Posterior cingulate gyrus (tissue), 11 donors: ENCODE measurements at regions not wholly inside any gene's neighbourhood (a gene's known extent, or its start where the extent isn't known, plus 50 kb on each side); places are given as distances from the start of the nearest gene placed in this dataset.

Experiments
- DNase-seq, 10 donors: peaks; one replicate each; pipeline versions ENCODE4 v3.0.0 to v3.0.0-alpha.2; 2020 to 2021; ENCODE audit warnings: mixed read lengths in 3 of 10
- intact Hi-C: fragments of 100-400 bp; cut with DNase I; formaldehyde crosslinking; loops from one replicate; pipeline ENCODE4 v1.15.1; 2023

- intact Hi-C loops: no loop called here
- DNase-seq: no peak
These were observed 474.2 kb upstream of the RIOK2 start for GRCh38 chr5:97657239-97657638.

- intact Hi-C loops: no loop called here
- DNase-seq: no peak
These were observed 475.3 kb upstream of the RIOK2 start for GRCh38 chr5:97658116-97658900.

- intact Hi-C loops: no loop called here
- no peak for DNase-seq
These were observed 483.7 kb upstream of the RIOK2 start for GRCh38 chr5:97666783-97667182.

DNA sequence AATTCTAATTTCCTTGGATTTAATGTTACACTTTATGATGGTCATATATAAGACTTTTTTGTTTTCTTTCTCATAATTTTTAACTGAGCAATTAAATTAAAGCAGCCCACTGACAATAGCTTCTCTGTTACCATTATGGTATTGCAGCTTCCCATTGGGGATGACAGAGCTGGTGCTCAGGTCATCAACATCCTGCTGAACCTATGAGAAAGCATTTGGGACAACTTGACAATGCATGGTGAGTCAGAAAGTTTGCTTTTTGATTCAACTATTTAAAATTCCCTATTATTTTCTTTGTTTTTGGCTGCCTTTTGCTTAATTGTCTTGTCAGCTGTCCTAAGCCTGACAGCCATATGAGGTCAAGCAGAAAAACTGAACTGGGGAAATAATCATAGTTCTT, 487.4 kb upstream of the RIOK2 start:
- intact Hi-C loops: no loop called here
- no peak for DNase-seq

- DNase-seq: no peak
- intact Hi-C loops: no loop called here
These were observed 493.6 kb upstream of the RIOK2 start for GRCh38 chr5:97676608-97677007.

GRCh38 chr5:97694091-97694490, 511.0 kb upstream of the RIOK2 start:
- intact Hi-C loops: no loop called here
- no peak for DNase-seq

DNA sequence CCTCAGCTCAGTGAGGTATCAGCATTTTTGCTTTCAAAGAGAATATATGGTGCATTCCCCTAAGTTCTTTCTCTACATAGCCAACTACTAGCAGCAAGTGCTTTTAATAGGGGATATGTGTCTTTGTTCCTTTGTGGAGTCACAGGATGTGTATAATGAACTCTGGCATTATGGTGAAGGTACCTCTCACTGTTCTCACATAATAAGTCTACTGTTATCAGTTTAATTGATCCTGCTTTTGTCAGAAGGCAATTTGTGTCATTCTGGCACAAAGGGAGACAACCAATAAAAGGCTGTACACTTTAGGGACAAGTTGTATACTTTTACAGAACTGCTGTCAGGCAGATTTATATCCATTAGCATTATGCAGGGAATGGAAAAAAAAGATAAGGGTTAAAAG, 531.4 kb upstream of the RIOK2 start:
- intact Hi-C loops: no loop called here
- no peak for DNase-seq

DNA sequence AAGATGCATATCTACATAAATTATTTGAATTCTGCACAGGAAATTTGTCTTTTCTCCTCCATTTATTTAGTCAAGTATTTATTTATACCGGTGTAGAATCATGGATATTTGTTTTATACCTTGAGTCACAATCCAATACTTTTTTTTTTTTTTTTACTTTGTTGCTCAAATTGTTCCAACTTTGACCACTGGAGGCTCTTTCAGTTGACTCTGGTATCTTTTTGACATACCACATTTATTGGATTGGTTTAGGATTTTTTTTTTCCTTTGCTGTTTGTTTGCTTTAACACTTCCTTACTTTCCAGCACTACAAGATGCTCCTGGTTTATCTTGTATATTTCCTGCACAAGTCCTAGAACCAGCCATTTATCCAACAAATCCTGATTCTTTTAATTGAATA, 543.1 kb upstream of the RIOK2 start:
- intact Hi-C loops: no loop called here
- DNase-seq: no peak

GRCh38 chr5:97728920-97729319, 545.9 kb upstream of the RIOK2 start:
- no peak for DNase-seq
- intact Hi-C loops: no loop called here

- intact Hi-C loops: no loop called here
- no peak for DNase-seq
These were observed 546.9 kb upstream of the RIOK2 start for GRCh38 chr5:97729938-97730337.

DNA sequence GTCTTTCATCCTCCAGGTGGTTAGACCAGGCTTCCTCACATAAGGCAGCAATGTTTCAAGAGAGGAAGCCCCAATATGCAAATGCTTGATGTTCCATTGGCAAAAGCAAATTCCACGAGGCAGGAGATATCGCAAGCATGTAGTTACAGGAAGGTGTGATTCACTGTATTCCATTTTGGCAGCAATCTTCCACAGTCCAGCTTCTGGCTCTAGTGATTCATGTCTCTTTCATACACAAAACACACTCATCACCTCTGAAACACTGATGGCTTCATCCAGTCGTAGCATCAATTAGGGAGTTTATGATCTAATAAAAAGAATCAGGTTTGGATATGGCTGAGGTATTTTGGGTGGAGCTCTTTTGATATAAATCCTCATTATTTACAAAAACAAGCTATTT, 552.2 kb upstream of the RIOK2 start:
- DNase-seq: no peak
- intact Hi-C loops: no loop called here

GRCh38 chr5:97737608-97738007, 554.6 kb upstream of the RIOK2 start:
- DNase-seq: peak in 2 of 10 donors; percentile 50 to 58
- intact Hi-C loops: no loop called here

GRCh38 chr5:97745817-97746216, 562.8 kb upstream of the RIOK2 start:
- no peak for DNase-seq
- intact Hi-C loops: no loop called here

DNA sequence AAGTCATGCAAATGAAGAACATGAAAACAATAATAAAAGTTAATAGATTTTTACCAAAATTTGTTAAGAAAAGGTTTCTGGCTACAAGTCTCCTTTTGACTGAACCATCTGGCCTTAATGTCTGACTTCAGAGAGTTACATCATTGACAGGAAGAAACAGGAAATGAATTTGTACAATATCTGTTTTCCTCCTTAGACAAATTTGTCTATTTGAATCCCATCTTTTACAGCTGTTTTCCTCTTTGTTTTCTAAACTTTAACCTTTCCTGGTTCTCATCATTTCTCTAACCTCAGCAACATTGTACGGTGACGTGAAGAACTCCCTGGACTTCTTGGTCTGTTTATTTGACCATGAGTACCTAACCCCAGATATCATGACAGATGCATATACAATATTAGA, 567.5 kb upstream of the RIOK2 start:
- no peak for DNase-seq
- intact Hi-C loops: no loop called here

GRCh38 chr5:97751540-97751939, 568.5 kb upstream of the RIOK2 start:
- DNase-seq: no peak
- intact Hi-C loops: no loop called here

DNA sequence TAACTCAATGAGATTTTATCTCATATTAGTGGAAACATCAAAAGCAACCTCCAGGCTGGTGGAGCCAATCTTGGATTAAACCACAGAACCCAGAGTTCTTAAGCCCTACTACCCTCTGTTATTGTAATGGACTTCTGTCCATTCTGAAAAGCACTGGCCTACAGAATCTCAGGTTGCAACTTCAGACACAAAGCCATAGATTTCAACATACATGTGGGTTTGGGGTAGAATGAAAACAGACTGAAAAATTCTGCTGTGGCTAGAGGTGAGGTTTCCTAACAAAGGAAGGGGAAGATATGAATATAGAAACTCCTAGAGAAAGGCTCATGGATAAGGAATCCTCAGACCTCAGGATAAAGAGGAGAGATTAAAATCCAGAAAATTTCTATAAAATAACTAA, 569.8 kb upstream of the RIOK2 start:
- DNase-seq: no peak
- intact Hi-C loops: no loop called here

DNA sequence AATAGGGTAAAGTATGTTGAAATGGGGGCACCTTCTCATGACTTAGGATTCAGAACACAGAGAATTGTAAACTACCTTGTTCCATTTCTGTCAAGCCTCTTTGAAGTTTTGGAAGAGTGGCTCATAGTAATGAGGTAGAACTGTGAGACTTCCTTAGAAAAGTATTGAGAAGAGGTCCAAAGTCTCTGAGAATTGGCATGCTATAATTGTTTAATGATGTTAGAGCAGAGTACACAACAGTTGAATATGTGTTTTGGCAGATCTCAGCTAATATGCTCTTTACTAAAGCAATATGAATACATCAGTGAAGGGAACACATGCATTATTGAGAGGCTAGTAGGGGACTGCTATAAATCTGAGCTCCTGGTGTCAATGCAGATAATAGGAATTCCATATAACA, 579.4 kb upstream of the RIOK2 start:
- no peak for DNase-seq
- intact Hi-C loops: no loop called here

DNA sequence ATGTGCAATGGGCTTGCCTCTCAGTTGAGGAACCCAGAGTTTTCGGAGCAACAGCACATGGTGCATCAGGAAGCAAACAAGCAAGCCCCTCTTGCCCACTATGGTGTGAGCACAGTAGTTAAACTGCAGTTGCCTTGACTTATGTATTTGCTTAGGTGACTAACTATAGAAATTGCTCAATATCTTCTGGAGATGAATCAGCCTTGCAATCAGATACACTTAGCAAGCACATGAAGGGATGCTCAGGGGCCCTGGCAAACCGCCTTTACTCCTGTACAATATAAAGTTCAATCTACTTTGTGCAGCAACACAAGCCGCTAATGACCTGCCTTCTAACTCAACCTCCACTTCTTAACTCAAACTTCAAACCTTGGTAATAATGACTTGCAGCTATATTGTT, 581.7 kb upstream of the RIOK2 start:
- DNase-seq: no peak
- intact Hi-C loops: no loop called here

DNA sequence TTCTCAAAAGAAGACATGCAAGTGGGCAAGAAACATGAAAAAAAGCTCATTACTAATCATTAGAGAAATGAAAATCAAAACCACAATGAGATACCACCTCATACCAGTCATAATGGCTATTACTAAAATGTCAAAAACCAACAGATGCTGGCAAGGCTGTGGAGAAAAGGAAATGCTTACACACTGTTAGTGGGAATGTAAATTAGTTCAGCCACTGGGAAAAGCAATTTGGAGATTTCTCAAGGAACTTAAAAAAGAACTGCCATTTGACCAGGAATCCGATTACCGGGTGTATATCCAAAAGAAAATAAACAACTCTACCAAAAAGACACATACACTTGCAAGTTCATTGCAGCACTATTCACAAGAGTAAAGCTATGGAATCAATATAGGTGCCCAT, 595.4 kb upstream of the RIOK2 start:
- DNase-seq: no peak
- intact Hi-C loops: no loop called here

- intact Hi-C loops: no loop called here
- DNase-seq: no peak
These were observed 605.3 kb upstream of the RIOK2 start for GRCh38 chr5:97788369-97788768.

GRCh38 chr5:97797994-97798451, 615.0 kb upstream of the RIOK2 start:
- DNase-seq: no peak
- intact Hi-C loops: no loop called here

GRCh38 chr5:97801461-97801860, 618.4 kb upstream of the RIOK2 start:
- DNase-seq: no peak

GRCh38 chr5:97820138-97820537, 637.1 kb upstream of the RIOK2 start:
- no peak for DNase-seq

More at GRCh38 chr5:97801461-97801860, 618.4 kb upstream of the RIOK2 start:
- intact Hi-C loops: no loop called here

More at GRCh38 chr5:97820138-97820537, 637.1 kb upstream of the RIOK2 start:
- intact Hi-C loops: no loop called here
